ENCODE measurements at regions not wholly inside any gene's neighbourhood (a gene's known extent, or its start where the extent isn't known, plus 50 kb on each side); places are given as distances from the start of the nearest gene placed in this dataset.
"Not testable (repeated sequence)": the region's sequence is repeated elsewhere in the genome, so short reads cannot be mapped to it uniquely, and the experiment has no call there.

DNA sequence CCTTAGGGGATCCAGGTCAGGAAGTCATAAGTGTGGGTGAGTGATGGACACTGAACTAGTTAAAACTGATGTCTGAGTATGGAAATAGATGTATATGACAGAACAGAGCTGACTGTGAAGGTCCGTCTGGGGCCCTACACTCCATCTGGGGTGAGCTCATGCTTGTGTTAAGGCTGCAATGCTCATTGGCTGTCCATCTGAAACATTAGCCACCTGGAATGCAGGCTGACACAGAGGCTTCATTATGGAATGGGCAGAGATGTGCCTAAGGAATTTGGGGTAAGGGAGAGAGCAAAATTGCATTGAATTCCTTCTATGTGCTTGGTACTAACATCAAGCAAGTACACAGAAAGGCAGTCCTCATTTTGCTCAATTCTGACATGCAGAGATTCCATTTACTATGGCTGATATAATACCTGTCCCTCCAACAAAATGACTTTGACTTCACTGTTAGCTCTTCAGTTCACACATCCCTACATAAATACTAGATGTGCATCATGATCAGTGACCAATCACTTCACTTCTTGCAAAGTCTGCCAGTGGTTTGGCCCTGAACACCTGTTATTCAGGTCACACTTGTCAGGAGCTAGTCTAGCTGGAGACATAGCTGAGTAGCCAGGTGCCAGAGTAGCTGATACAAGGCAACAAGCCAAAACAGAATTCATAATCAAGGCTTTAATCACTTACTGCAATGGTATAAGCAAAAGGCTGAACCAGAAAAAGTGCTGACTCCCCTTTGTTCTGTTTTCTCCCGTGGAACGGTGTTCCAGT lies 128.9 kb upstream of the VWC2 start:
- H3K27ac ChIP-seq: no peak overlapping the region
- TF ChIP-seq ZFX (IDR thresholded peaks at IDR 0.05; ENCODE audit: borderline replicate concordance): no peak
- TF ChIP-seq, protein P1, sequence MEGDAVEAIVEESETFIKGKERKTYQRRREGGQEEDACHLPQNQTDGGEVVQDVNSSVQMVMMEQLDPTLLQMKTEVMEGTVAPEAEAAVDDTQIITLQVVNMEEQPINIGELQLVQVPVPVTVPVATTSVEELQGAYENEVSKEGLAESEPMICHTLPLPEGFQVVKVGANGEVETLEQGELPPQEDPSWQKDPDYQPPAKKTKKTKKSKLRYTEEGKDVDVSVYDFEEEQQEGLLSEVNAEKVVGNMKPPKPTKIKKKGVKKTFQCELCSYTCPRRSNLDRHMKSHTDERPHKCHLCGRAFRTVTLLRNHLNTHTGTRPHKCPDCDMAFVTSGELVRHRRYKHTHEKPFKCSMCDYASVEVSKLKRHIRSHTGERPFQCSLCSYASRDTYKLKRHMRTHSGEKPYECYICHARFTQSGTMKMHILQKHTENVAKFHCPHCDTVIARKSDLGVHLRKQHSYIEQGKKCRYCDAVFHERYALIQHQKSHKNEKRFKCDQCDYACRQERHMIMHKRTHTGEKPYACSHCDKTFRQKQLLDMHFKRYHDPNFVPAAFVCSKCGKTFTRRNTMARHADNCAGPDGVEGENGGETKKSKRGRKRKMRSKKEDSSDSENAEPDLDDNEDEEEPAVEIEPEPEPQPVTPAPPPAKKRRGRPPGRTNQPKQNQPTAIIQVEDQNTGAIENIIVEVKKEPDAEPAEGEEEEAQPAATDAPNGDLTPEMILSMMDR (IDR thresholded peaks at IDR 0.05): no peak

DNA sequence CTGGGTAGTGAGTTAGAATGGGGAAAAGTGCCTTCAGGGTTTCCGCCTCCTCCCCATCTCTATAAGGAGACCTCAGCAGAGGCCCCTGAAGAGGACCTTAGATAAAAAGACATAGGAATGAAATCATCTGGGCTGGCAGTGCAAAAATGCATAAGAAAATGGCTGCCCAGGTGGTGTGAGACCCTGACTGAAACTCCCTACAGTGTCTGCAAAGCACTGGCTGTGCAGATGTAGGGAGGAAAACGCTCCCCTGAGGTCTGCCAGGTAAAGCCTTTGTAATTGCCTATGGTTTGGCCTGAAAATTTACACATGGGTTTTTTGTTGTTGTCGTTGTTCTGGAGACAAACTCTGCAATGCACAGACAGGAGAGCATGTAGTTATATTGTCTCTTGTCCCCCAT lies 128.1 kb upstream of the VWC2 start:
- no peak overlapping the region for H3K27ac ChIP-seq
- TF ChIP-seq ZFX (IDR thresholded peaks at IDR 0.05; ENCODE audit: borderline replicate concordance): no peak
- TF ChIP-seq, protein P1 (IDR thresholded peaks at IDR 0.05): no peak

DNA sequence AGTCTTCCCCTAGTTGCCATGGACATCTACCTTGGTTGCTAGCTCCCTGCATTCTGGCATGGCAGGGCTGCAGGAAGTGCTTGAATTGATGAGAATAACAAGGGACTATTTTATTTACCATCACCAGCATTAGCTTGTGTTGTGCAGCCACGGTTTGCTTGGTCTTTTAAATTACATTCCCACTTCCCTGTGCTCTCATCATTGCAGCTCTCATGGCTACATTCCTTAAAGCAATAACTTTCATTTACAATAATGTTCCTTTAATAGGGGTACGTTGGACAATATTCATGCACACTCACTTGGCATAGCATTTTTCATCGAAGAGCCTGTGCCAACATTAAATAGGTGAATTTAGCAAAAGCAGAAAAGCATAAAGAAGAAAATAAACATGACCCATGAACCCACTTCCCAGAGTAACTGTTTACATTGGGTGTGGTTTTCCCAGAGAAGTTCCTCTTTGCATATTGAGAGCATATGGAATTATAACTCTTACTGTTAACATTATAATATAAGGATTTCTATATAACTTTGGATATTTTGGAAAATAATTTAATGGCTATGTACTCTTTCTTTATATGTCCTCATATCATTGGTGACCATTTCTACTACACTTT lies 113.2 kb upstream of the VWC2 start:
- no peak for TF ChIP-seq ZFX (IDR thresholded peaks at IDR 0.05; ENCODE audit: borderline replicate concordance)
- H3K27ac ChIP-seq: no peak overlapping the region

DNA sequence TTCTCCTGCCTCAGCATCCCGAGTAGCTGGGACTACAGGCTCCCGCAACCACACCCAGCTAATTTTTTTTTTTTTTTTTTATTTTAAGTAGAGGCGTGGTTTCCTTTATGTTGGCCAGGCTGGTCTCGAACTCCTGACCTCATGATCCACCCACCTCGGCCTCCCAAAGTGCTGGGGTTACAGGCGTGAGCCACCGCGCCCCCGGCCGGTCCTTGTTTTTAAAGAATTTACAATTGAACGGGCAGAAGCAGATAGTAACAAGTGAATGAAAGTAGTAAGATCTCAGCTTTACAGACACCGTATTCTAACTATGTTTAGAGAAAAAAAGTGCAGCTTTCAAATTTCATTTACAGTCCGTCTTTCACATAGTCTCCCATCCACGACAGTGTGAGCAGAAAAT lies 112.5 kb upstream of the VWC2 start:
- H3K27ac ChIP-seq: no peak overlapping the region
- TF ChIP-seq ZFX (IDR thresholded peaks at IDR 0.05; ENCODE audit: borderline replicate concordance): no peak
- TF ChIP-seq, protein P1 (IDR thresholded peaks at IDR 0.05): no peak

DNA sequence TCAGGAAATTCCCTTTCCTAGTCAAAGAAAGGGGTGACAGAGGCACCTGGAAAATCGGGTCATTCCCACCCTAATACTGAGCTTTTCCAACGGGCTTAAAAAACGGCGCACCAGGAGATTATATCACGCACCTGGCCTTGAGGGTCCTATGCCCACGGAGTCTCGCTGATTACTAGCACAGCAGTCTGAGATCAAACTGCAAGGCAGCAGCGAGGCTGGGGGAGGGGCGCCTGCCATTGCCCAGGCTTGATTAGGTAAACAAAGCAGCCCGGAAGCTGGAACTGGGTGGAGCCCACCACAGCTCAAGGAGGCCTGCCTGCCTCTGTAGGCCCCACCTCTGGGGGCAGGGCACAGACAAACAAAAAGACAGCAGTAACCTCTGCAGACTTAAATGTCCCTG lies 107.5 kb upstream of the VWC2 start:
- not testable (repeated sequence) for H3K27ac ChIP-seq

DNA sequence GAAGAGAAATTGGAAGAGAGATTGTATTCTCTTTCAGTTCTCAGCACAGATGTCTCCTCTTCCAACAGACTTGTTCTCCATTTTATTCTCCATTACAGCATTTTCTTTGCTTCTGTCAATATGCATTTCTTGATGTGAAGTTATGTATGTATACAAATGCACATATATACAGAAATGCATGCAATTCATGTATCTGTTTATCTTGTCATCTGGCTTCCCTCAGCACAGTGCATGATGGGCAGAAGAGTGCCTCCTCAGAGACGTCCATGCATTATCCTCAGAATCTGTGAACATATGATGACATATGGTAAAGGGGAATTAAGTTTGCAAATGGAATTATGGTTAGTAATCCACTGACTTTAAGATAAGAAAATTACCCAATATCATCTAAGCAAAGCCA lies 106.7 kb upstream of the VWC2 start:
- no peak overlapping the region for H3K27ac ChIP-seq
- TF ChIP-seq, protein P1 (IDR thresholded peaks at IDR 0.05): no peak
- no peak for TF ChIP-seq ZFX (IDR thresholded peaks at IDR 0.05; ENCODE audit: borderline replicate concordance)

DNA sequence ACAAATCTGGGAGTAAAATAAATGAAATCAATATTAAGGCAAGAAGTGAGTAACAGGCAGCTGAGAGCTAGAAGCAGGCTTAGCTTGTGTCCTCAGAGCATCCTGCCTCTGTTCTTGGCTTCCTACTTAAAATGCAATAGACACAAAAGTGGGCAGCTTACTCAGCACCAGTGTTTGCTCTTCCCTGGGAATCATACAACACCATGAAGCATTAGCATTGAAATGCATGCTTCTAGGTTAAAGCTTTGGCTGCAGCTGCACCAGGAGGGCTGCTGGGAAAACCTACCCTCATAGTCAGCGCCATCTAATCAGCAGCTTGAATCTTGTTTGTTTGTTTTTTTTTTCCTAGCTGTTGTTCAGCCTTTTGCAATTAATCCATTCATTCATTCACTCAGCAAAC lies 104.2 kb upstream of the VWC2 start:
- H3K27ac ChIP-seq: no peak overlapping the region
- TF ChIP-seq, protein P1 (IDR thresholded peaks at IDR 0.05): no peak

DNA sequence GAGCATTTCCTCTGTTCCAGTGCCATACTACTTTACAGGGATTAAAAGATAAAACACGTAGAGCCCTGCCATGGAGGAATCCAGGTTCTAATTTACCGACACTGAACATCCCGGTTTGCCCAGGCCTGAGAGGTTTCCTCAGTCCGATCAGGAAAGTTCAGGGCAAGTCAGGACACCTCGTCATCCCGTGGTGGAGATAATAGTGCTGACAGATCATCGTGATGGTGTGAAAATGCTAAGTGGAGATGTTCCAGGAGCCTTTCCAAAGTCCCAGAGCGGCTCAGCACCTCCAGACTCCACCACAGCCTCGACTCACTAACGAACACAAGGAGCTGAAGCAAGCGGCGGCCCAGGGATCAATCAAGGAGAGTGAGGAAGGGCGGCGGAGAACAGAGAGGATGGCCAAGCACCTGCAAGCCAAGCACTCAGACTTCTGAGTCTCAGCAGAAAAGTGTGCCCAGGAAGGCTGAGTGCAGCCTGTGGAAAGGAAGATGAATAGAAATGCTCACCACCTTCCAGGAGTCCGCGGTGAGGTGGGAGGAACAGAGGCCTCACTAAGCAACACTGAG lies 103.7 kb upstream of the VWC2 start:
- H3K27ac ChIP-seq: no peak overlapping the region
- TF ChIP-seq, protein P1 (IDR thresholded peaks at IDR 0.05): no peak

Measured in 22Rv1 (cell line).